ENCODE measurements at regions not wholly inside any gene's neighbourhood (a gene's known extent, or its start where the extent isn't known, plus 50 kb on each side); places are given as distances from the start of the nearest gene placed in this dataset.

DNA sequence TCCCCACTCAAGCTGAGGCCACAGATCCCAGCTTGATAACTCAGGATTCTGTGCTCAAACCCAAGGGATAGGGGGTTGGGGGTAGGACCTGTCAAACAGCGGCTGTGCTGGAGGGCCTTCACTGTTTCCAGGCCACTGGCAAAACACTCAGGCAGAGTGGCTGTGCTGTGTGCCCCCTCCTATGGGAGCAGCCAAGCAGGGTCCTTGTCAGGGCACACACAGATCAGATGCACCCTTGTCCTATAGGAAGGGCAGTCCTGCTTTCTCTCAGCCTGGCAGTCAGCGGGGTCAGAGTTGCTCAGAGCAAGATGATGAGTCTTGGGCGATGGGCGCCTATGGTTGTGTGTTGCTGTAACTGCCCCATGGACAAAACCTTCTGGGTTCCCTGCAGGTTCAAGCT is 554.8 kb downstream of the TBC1D32 start (continued):
- TF ChIP-seq ZNF768 (tag by site-specific recombination; IDR thresholded peaks at IDR 0.05), result no peak
- no peak for TF ChIP-seq ZNF510 (tag by site-specific recombination; IDR thresholded peaks at IDR 0.05; ENCODE audit: insufficient replicate concordance)
- no peak for TF ChIP-seq BCL11A (tag by site-specific recombination; IDR thresholded peaks at IDR 0.05; ENCODE audit: low read depth)

DNA sequence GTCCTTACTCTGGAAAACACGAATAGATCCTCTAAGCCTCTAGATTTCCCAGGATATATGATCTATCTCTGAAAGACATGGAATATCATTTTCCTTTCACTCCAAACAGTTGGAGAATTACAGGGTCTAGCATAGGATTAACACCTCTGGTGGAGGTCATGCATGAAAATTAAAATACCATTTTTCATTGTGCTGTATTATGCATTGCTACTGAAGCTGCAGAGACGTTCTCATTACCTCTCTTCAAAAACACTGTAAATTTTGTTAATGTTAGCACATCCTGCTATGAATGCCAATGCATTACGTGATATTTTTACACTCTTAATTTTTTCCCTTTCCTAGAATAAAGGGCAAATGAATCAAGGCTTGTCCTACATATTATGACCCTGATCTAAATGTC is 558.6 kb downstream of the TBC1D32 start:
- CTCF ChIA-PET, result interaction anchor here (0.6 kb wide), 1 partner anchor 1308 kb away, joined by 3 read pairs; no protein-coding TSS in a partner anchor
- H3K4me3 ChIP-seq (ENCODE audit: low read depth, low read length), result no peak overlapping the region
- no peaks in the 10 kb centered on the region for H3K36me3 ChIP-seq (ENCODE audit: control insufficient read depth in 2 of 2, insufficient read depth in 1 of 2, low read length in 2 of 2)
- no peaks in the 10 kb centered on the region for H3K4me1 ChIP-seq (ENCODE audit: control insufficient read depth, insufficient read depth, low read length)
- no peak for TF ChIP-seq OSR2 (tag by site-specific recombination; IDR thresholded peaks at IDR 0.05)
- no peak for TF ChIP-seq ZNF354C (tag by site-specific recombination; IDR thresholded peaks at IDR 0.05; ENCODE audit: borderline replicate concordance, low read depth)
- H3K27ac ChIP-seq (ENCODE audit: extremely low read depth, low read depth, low read length), result no peak overlapping the region
- POLR2A ChIA-PET, result no interaction called here
- H3K9me3 ChIP-seq (ENCODE audit: control insufficient read depth, insufficient read depth, low read depth, low read length), result no peaks in the 10 kb centered on the region

DNA sequence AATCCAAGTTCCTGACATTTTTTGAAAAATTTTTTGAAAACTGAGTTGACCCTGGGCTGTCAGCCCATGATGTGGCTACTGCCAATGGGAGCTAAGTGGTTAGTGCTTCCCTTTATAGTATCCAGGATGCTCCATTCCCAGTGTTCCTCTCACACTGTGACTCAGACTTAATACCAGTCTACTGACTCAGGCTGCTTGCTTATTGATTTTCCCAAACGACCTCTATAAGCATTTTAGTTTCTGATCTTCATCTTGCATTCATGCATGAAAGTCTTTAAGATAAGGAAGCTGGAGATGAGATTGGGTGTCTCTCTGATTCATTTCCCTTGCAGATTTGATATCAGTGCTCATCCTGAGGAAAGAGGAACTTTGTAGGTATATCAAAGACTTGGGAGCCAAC is 560.0 kb downstream of the TBC1D32 start:
- Histone ChIP-seq H3K4me1 (ENCODE audit: control insufficient read depth, insufficient read depth, low read length) (no peaks in the 10 kb centered on the region), H3K4me3 (ENCODE audit: low read depth, low read length) (no peak overlapping the region), H3K27ac (ENCODE audit: extremely low read depth, low read depth, low read length) (no peak overlapping the region), H3K9me3 (ENCODE audit: control insufficient read depth, insufficient read depth, low read depth, low read length) (no peaks in the 10 kb centered on the region), H3K36me3 (ENCODE audit: control insufficient read depth in 2 of 2, insufficient read depth in 1 of 2, low read length in 2 of 2) (no peaks in the 10 kb centered on the region)
- ChIA-PET CTCF (interaction anchor here (0.6 kb wide), 2 partner anchors 85 to 481 kb away, joined by 3 to 4 read pairs; no protein-coding TSS in a partner anchor), POLR2A (no interaction called here)
- no peak for TF ChIP-seq KLF8 (tag by site-specific recombination; IDR thresholded peaks at IDR 0.05)
- TF ChIP-seq, protein P1, sequence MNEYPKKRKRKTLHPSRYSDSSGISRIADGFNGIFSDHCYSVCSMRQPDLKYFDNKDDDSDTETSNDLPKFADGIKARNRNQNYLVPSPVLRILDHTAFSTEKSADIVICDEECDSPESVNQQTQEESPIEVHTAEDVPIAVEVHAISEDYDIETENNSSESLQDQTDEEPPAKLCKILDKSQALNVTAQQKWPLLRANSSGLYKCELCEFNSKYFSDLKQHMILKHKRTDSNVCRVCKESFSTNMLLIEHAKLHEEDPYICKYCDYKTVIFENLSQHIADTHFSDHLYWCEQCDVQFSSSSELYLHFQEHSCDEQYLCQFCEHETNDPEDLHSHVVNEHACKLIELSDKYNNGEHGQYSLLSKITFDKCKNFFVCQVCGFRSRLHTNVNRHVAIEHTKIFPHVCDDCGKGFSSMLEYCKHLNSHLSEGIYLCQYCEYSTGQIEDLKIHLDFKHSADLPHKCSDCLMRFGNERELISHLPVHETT (tag by site-specific recombination; IDR thresholded peaks at IDR 0.05), result no peak
- TF ChIP-seq ZNF350 (tag by site-specific recombination; IDR thresholded peaks at IDR 0.05), result no peak
- TF ChIP-seq ZNF654 (tag by site-specific recombination; IDR thresholded peaks at IDR 0.05; ENCODE audit: low read depth), result no peak
- TF ChIP-seq ZSCAN30 (tag by site-specific recombination; IDR thresholded peaks at IDR 0.05), result no peak
- no peak for TF ChIP-seq ZNF302 (tag by site-specific recombination; IDR thresholded peaks at IDR 0.05; ENCODE audit: low read depth)
- no peak for TF ChIP-seq ZNF221 (tag by site-specific recombination; IDR thresholded peaks at IDR 0.05; ENCODE audit: borderline replicate concordance)
- no peak for TF ChIP-seq ZBTB10 (tag by site-specific recombination; IDR thresholded peaks at IDR 0.05)
- TF ChIP-seq YY2 (tag by site-specific recombination; IDR thresholded peaks at IDR 0.05), result no peak
- no peak for TF ChIP-seq ZFHX2 (tag by site-specific recombination; conservative IDR thresholded peaks at IDR 0.05)
- no peak for TF ChIP-seq ZNF768 (tag by site-specific recombination; IDR thresholded peaks at IDR 0.05)
- no peak for TF ChIP-seq PRDM2 (tag by site-specific recombination; IDR thresholded peaks at IDR 0.05; ENCODE audit: borderline replicate concordance)
- no peak for TF ChIP-seq PRDM4 (tag by site-specific recombination; IDR thresholded peaks at IDR 0.05)
- TF ChIP-seq OVOL3 (tag by site-specific recombination; IDR thresholded peaks at IDR 0.05), result no peak
- no peak for TF ChIP-seq ZNF433 (tag by site-specific recombination; IDR thresholded peaks at IDR 0.05; ENCODE audit: low read depth)
- TF ChIP-seq TCF7L2 (IDR thresholded peaks at IDR 0.05; ENCODE audit: borderline replicate concordance, low read depth, low read length), result no peak

All from HEK293 (cell line).